ENCODE measurements at regions not wholly inside any gene's neighbourhood (a gene's known extent, or its start where the extent isn't known, plus 50 kb on each side); places are given as distances from the start of the nearest gene placed in this dataset.

- DNase-seq (ENCODE audit: low spot score), result no peak
- in situ Hi-C loops (cut with MboI; ENCODE audit: low pct_unique_long_range_greater_than_20kb, low sequenced_read_pairs, unreplicated experiment), result loop anchor here (25.0 kb wide), 2 partner anchors 195 to 605 kb away; no protein-coding TSS in a partner anchor
- no peak for TF ChIP-seq CTCF (IDR thresholded peaks at IDR 0.05; ENCODE audit: extremely low read depth, insufficient read depth, missing control alignments)
These were observed 51.3 kb upstream of the FLI1 start for GRCh38 chr11:128642571-128642970.

- in situ Hi-C loops (cut with MboI; ENCODE audit: low pct_unique_long_range_greater_than_20kb, low sequenced_read_pairs, unreplicated experiment), result loop anchor here (25.0 kb wide), 2 partner anchors 194 to 606 kb away; no protein-coding TSS in a partner anchor
- TF ChIP-seq CTCF (IDR thresholded peaks at IDR 0.05; ENCODE audit: extremely low read depth, insufficient read depth, missing control alignments), result no peak
- no peak for DNase-seq (ENCODE audit: low spot score)
These were observed 50.1 kb upstream of the FLI1 start for GRCh38 chr11:128643661-128644317.

Data from GM13977 (cell line).